GM21825 (cell line): ENCODE measurements at regions not wholly inside any gene's neighbourhood (a gene's known extent, or its start where the extent isn't known, plus 50 kb on each side); places are given as distances from the start of the nearest gene placed in this dataset.
"Not testable (repeated sequence)": the region's sequence is repeated elsewhere in the genome, so short reads cannot be mapped to it uniquely, and the experiment has no call there.

Experiments
- ATAC-seq: cut with Tn5 transposase; IDR thresholded peaks from one replicate; pipeline ENCODE4 v1.9.1; 2021; ENCODE audit warnings: mild to moderate bottlenecking, moderate library complexity; ENCODE audit not compliant: unreplicated experiment

DNA sequence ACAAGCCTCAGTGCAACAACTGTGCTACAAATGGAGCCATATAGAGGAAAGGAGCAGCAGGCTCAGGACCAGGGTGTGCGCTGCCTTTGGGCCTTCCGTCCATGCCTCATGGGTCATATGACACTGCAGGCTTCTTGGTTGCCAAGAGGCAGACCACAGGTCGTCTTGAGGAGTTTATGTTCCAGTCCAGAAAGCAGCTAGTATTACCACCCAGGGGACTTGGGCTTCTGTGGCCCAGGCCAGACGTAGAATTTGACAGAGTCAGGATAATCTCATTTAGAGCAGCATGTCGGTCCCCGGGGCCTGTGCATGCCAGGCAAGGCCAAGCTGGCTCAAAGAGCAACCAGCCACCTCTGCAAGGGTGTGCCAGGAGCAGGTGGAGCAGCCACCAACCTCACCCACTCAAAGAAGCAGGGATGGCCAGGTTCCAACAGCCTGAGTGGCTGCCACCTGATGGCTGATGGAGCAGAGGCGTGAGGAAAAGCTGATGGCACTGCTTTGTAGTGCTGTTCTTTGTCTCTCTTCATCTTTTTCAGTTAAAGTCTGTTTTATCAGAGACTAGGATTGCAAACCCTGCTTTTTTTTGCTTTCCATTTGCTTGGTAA lies 109.1 kb downstream of the CCDC74A start:
- ATAC-seq, result not testable (repeated sequence)

- ATAC-seq, result not testable (repeated sequence)
Measured at GRCh38 chr2:131639001-131639620, 111.4 kb downstream of the CCDC74A start.

- no peak for ATAC-seq
Measured at GRCh38 chr2:131641414-131642206, 113.9 kb downstream of the CCDC74A start.

GRCh38 chr2:131643180-131643579 lies 115.5 kb downstream of the CCDC74A start:
- not testable (repeated sequence) for ATAC-seq

DNA sequence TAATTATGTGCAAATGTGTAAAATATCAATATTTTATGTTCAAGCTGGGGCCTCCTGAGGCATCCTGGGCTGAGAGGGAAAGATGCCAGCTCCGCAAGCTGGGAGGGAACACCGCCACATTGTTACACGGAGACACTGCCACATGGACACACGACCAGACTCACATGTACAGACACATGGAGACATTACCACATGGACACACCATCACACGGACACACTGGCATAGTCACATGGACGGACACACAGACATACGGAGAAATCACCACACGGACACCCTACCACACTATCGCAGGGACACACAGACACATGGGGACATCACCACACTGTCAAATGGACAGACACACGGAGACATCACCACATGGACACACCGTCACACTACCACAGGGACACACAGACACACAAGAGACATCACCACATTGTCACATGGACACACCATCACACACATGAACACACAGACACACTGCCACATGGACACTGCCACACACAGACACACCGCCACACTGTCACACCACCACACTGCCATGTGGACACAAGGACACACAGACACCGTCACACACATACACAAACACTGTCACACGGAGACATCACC lies 117.6 kb downstream of the CCDC74A start:
- ATAC-seq, result no peak

DNA sequence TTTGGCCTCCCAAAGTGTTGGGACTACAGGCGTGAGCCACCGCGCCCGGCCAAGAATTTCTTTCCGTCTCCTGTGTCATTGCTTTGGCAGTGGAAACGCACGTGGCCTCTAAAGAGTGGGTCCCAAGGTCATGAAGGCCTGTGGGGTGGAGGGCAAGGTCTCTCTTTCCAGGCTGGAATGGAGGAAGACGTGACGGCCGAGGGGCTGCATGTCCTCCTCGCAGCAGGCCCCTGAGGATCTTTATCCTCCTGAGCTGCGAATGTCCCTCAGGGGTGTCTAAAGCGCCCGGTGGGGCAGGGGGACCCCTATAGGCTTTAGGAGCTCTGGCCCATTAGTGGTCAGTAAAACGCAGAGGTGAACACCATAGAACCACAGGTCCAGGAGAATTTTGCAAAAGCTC lies 118.5 kb downstream of the CCDC74A start:
- not testable (repeated sequence) for ATAC-seq

- ATAC-seq, result no peak
Measured at GRCh38 chr2:131646669-131647297, 119.1 kb downstream of the CCDC74A start.

DNA sequence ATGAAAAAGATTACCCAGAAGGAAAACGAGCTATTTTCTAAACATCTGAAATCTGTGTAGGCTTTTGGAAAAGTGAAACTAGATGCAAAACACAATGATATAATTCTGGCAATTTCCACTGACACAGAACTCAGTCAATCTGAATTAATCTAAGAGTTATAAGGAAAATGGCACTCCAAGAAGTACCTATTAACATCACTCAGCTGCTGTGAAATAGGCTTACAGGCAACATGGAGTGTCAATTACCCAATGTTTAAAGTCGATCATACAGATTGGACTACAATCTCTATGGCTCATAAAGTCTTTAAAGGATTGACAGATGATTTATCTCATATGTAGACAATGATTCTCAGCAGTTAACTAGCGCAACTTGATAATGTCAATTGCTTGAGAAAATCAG lies 120.9 kb downstream of the CCDC74A start:
- not testable (repeated sequence) for ATAC-seq

DNA sequence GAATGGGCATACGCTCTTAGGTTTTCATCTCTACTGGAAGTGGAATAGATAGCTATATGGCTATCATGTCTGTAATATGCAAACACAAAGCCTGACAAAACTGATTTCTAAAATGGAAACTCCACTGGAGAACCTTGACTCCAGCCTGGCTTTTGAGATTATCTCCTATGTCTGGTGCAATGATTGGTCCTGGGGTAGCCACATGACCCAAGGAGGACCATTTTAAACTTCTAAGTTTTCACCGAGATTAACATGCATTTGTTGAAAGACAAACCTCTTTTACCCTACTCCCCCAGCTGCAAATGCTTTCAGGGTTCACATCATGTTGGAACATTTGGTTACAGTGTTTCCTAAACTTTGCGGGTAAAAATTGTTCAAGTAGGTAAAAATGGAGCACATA lies 124.6 kb downstream of the CCDC74A start:
- not testable (repeated sequence) for ATAC-seq

GRCh38 chr2:131654107-131654506 lies 126.4 kb downstream of the CCDC74A start:
- ATAC-seq, result not testable (repeated sequence)

DNA sequence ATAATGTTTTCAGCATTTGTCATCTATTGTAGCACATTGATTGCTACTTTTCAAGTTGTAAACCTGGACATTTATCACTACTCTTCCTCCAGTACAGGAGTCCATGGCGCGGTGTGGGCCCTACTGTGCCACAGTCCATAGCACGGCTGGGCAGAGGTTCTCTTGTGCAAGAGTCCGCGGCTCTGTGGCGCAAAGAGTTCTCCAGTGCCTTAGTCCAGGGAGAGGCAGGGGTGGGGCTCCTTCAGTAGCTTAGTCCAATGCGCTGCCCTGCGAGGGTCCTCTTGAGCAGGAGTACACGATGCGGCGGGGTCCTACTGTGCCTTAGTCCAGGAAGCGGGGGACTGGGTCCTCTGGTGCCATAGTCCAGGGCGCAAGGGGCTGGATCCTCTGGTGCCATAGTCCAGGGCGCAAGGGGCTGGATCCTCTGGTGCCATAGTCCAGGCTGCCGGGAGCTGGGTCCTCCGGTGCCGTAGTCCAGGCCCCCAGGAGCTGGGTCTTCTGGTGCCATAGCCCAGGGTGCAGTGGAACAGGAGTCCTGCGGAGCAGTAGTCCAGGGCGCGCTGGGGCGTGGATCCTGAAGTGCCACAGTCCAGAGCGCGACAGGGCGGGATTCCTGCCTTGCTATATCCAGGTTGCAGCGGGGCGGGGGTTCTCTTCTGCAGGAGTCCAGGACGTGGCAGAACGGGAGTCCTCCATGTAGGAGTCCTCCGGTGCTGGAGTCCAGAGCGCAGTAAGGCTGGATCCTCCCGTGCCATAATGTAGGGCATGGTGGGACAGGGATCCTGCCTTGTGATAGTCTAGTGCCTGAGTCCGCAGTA lies 129.3 kb downstream of the CCDC74A start:
- ATAC-seq, result no peak

- ATAC-seq, result no peak
Measured at GRCh38 chr2:131657895-131658768, 130.4 kb downstream of the CCDC74A start.

- ATAC-seq, result no peak
Measured at GRCh38 chr2:131658769-131659131, 131.1 kb downstream of the CCDC74A start.

DNA sequence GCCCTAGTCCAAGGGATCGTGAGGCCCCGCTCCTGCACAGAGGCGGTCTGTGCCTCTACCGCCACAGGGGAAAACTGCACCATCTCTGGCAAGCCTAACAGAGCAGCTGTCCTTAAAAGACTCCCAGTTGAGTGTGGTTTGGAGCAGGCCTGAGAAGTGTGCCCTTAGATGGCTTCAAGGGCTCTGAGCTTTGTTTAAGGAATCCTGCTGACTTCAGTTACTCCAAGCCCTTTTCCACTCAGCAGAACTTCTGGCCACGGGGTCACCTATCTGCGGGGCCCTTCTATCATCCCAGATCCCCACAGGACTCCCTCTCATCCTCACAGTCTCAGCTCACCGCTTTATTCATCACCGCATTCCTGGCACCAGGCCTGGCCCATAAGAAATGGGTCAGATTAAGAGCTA lies 131.5 kb downstream of the CCDC74A start:
- ATAC-seq, result no peak

DNA sequence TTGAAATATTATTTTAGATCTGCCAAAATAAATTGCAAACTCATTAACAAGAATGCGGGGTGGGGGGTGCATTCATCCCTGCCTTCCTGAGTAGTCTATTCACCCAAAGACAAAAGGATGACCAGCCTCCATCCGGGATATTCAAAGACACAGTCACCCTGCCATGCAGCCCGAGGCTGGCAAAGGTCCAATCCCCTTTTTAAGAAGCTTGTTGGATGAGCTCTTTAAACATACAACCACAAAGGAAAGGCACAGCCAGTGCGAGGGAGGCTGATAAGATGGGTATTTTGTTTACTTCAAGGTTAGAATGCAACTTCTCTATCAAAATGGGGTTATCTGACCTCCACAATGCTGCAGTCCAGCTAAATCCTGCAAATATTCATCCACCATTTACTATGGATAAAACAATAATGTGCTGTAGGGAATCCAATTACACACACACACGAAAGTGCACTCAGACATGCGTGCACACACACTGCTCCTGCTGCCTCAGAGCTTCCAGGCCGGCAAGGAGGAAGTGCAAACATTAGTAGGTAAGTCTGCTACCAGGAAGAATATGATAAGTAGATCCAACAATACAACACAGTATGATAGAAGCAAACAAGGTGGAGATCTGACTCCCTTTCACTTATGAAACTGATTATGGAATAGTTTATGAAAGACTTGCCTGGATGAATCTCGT lies 133.6 kb downstream of the CCDC74A start:
- ATAC-seq, result not testable (repeated sequence)

DNA sequence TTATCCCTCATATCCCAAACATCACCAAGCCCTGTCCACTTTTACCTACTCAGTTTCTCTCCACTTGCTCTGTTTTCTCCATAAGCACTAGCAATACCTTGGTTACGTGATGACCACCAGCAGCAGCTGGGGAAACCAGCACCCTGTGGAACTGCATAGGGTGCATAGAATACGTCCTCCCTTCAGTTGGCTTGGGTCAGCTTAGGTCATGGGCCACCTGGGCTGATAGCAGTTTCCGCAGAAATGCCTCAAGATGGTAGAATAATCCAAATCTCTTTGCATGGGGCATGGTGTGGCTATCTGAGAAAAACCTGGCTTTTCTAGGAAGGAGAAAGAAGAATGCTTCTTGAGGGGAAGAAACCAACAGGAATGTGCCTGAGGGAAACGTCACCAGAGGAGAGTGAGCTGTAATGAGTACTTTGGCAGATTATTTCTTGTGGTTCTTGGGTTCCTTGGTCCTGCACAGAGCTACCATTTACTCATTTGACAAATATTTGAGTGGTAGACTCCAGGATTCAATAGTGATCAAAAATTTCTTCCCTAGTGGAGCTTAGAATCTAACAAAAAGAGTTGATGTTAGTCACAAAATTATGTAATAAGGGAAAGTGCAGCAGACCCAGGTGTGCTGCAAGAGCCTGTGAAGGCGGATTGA lies 134.3 kb downstream of the CCDC74A start:
- ATAC-seq, result not testable (repeated sequence)

- ATAC-seq, result not testable (repeated sequence)
Measured at GRCh38 chr2:131663501-131663900, 135.8 kb downstream of the CCDC74A start.

DNA sequence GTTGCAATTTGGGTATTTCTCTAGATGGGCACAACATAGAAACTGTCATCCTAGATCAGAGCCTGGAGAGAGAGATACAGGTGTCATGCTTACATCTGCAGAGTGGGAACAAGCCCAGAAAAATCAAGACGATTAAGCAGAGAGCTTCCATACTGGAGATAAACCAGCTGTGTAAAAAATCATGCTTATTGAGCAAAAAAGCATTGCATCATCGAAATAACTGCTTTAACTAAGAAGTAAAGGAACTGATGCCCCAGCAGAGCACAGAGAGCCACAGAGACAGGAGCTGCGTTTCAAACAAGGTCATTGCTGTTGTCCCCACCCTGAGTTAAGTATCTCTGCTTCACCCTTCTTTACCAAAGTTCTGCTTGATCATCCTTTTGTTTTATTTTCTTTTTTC lies 138.0 kb downstream of the CCDC74A start:
- ATAC-seq, result not testable (repeated sequence)
